Esophagus squamous epithelium (tissue), 4 donors: ENCODE measurements at regions not wholly inside any gene's neighbourhood (a gene's known extent, or its start where the extent isn't known, plus 50 kb on each side); places are given as distances from the start of the nearest gene placed in this dataset.

Experiments used
- CTCF ChIP-seq, 6 experiments: fragments of 450-650 bp in 4 of 6; fragments of 200-600 bp in 2 of 6; sonication (generic) in 2 of 6; IDR thresholded peaks; one replicate each; pipeline ENCODE4 v1.5.1; 2016 to 2019; ENCODE audit warnings: antibody characterized with exemption in 6 of 6, mild to moderate bottlenecking in 4 of 6, moderate library complexity in 4 of 6
- POLR2A ChIP-seq, 4 donors: fragments of 450-650 bp; IDR thresholded peaks; one replicate each; pipeline ENCODE4 v1.6.1; 2017; ENCODE audit warnings: antibody characterized with exemption in 4 of 4, mild to moderate bottlenecking in 4 of 4, moderate library complexity in 3 of 4

DNA sequence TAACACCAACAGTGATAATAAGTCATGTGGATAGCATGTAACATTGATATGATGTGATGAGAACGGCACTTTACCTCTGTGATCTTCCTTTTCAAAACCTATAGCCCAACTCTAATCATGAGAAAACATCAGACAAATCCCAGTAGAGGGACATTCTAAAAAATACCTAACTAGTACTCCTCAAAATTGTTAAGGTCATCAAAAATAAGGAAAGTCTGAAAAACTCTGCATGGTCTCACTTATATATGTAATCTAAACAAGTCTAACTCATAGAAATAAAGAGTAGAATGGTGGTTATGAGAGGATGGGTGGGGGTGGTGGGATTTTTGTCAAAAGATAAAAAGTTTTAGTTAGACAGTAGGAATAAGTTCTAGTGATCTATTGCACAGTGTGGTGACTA is 243.9 kb upstream of the GRIA3 start:
- TF ChIP-seq CTCF (IDR thresholded peaks at IDR 0.05), result no peak
- no peak for TF ChIP-seq POLR2A (IDR thresholded peaks at IDR 0.05)
